ENCODE measurements at regions not wholly inside any gene's neighbourhood (a gene's known extent, or its start where the extent isn't known, plus 50 kb on each side); places are given as distances from the start of the nearest gene placed in this dataset.

DNA sequence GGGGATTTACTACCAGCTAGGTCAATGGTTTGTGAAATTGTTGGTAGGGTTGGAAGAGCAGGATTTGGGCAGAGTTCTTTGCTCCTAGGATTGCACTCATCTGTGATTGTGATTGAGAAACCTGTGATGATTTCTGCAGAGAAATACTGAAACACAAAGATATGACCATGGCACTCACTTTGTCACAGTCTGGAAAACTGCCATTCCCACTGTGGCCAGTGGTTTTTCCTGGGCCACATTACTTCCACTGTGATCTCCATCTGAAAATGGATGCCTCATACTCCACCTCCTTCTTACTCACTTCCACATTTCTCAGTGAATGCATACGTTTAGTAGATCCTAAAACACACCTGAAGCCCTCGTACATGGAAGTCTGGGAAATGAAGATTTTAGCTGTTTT, 593.2 kb downstream of the LMO7 start:
- TF ChIP-seq, protein P1, sequence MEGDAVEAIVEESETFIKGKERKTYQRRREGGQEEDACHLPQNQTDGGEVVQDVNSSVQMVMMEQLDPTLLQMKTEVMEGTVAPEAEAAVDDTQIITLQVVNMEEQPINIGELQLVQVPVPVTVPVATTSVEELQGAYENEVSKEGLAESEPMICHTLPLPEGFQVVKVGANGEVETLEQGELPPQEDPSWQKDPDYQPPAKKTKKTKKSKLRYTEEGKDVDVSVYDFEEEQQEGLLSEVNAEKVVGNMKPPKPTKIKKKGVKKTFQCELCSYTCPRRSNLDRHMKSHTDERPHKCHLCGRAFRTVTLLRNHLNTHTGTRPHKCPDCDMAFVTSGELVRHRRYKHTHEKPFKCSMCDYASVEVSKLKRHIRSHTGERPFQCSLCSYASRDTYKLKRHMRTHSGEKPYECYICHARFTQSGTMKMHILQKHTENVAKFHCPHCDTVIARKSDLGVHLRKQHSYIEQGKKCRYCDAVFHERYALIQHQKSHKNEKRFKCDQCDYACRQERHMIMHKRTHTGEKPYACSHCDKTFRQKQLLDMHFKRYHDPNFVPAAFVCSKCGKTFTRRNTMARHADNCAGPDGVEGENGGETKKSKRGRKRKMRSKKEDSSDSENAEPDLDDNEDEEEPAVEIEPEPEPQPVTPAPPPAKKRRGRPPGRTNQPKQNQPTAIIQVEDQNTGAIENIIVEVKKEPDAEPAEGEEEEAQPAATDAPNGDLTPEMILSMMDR (IDR thresholded peaks at IDR 0.05; ENCODE audit: control extremely low read depth, extremely low read depth), result no peak
- Histone ChIP-seq H3K9me3 (ENCODE audit: control insufficient read depth in 4 of 4, insufficient read depth in 3 of 4, low read length in 3 of 4) (no peaks in the 10 kb centered on the region), H3K27me3 (ENCODE audit: control insufficient read depth in 3 of 3, insufficient read depth in 3 of 3, low read length in 2 of 3) (no peaks in the 10 kb centered on the region), H3K4me1 (ENCODE audit: control insufficient read depth in 5 of 5, insufficient read depth in 5 of 5, low read length in 5 of 5) (peaks cover 0 to 5% (median 0%) of the 10 kb centered on the region in 5 donors), H3K27ac (ENCODE audit: low read depth in 1 of 2, low read length in 1 of 2) (no peak overlapping the region), H3K9ac (ENCODE audit: insufficient read depth in 1 of 2, low read length in 2 of 2) (no peak overlapping the region), H3K4me3 (no peak overlapping the region), H3K36me3 (ENCODE audit: control insufficient read depth in 4 of 4, insufficient read depth in 4 of 4, low read length in 4 of 4) (no peaks in the 10 kb centered on the region)
- 86 to 95% methylated on average over 2 of the region's 2 CpGs for whole genome bisulfite sequencing, 2 donors
- DNase-seq, result no peak
- ATAC-seq (ENCODE audit: insufficient read depth, low FRiP score), result no peak

DNA sequence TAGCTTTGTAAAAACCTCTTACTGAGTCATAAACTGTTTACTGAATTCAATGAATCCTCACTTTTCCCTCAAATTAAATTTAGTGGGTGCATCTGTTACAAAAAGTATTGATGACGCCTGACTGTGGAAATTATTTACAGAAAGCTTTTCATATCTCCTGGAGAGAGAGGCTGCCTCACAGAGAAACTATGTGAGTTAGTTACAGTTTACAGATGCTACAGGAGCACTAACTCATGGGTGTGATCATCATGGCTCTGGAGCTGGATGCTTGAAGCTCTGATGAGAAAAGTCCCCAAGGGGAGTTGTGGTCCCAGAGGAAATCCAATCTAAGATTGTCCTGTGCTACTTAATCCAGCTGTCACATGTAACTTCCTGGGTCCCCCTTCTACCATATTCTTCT, 590.8 kb downstream of the LMO7 start:
- ATAC-seq (ENCODE audit: insufficient read depth, low FRiP score), result no peak
- WGBS, 2 donors, result 80 to 87% methylated on average over 1 of the region's 1 CpG
- Histone ChIP-seq H3K36me3 (ENCODE audit: control insufficient read depth in 4 of 4, insufficient read depth in 4 of 4, low read length in 4 of 4) (no peaks in the 10 kb centered on the region), H3K4me3 (no peak overlapping the region), H3K9ac (ENCODE audit: insufficient read depth in 1 of 2, low read length in 2 of 2) (no peak overlapping the region), H3K4me1 (ENCODE audit: control insufficient read depth in 5 of 5, insufficient read depth in 5 of 5, low read length in 5 of 5) (peaks cover 0 to 4% (median 0%) of the 10 kb centered on the region in 5 donors), H3K9me3 (ENCODE audit: control insufficient read depth in 4 of 4, insufficient read depth in 3 of 4, low read length in 3 of 4) (no peaks in the 10 kb centered on the region), H3K27me3 (ENCODE audit: control insufficient read depth in 3 of 3, insufficient read depth in 3 of 3, low read length in 2 of 3) (no peaks in the 10 kb centered on the region), H3K27ac (ENCODE audit: low read depth in 1 of 2, low read length in 1 of 2) (no peak overlapping the region)
- TF ChIP-seq, protein P1 (IDR thresholded peaks at IDR 0.05; ENCODE audit: control extremely low read depth, extremely low read depth), result no peak
- DNase-seq, result no peak

DNA sequence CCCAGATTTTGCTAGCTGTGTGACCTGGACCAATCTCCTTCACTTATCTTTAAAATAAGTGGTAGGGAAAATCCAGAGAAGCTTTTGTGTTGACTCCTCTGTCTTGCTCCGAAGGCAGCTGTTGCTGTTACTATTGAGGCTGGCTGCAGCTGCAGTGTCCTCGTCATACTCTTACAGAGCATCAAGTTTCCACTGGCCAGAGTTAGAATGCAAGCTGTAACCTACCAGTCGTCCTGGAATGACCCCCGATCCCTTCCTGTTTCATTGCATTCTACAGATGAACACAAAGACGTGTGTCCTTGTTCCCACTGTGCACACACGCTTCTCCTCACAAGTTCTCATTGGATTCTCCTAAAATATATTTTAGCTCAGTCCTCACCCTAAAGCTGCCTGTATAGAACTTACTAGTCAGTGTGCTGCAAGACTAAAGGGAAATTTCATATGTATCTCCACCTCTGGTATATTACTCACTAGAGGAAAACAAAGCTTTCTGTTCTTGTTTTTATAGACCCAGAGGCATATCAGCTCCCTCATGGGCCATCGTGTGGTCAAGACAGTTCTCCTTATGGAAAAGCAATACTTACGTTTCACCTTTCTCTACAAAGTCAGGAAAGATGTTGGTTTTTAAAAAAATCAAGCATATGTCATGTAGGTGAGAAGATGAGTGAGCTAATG, 589.8 kb downstream of the LMO7 start:
- H3K27me3 ChIP-seq (ENCODE audit: control insufficient read depth in 3 of 3, insufficient read depth in 3 of 3, low read length in 2 of 3), result no peaks in the 10 kb centered on the region
- TF ChIP-seq, protein P1 (IDR thresholded peaks at IDR 0.05; ENCODE audit: control extremely low read depth, extremely low read depth), result no peak
- H3K27ac ChIP-seq (ENCODE audit: low read depth in 1 of 2, low read length in 1 of 2), result no peak overlapping the region
- H3K9me3 ChIP-seq (ENCODE audit: control insufficient read depth in 4 of 4, insufficient read depth in 3 of 4, low read length in 3 of 4), result no peaks in the 10 kb centered on the region
- ATAC-seq (ENCODE audit: insufficient read depth, low FRiP score) (no peak), DNase-seq (peak; percentile 35 to 70 (median 42))
- H3K4me1 ChIP-seq (ENCODE audit: control insufficient read depth in 5 of 5, insufficient read depth in 5 of 5, low read length in 5 of 5), result peaks cover 0 to 1% (median 0%) of the 10 kb centered on the region in 5 donors
- 64 to 78% methylated on average over 8 of the region's 8 CpGs for WGBS, 2 donors
- H3K9ac ChIP-seq (ENCODE audit: insufficient read depth in 1 of 2, low read length in 2 of 2), result peak overlapping the region in 1 of 2 donors; percentile 10
- H3K4me3 ChIP-seq, result no peak overlapping the region
- no peaks in the 10 kb centered on the region for H3K36me3 ChIP-seq (ENCODE audit: control insufficient read depth in 4 of 4, insufficient read depth in 4 of 4, low read length in 4 of 4)

DNA sequence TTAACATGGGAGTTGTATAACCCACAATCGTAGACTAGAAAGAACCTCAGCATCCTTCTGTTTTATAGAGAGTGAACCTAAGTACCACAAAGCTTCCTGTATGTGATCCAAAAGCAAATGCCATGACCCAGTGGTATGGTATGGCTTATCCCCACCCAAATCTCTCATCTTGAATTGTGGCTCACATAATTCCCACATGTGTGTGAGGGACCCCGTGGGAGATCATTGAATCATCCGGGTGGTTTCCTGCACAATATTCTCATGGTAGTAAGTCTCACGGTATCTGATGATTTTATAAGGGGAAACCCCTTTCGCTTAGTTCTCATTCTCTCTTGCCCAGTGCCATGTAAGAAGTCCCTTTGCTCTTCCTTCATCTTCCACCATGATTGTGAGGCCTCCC, 587.9 kb downstream of the LMO7 start:
- Histone ChIP-seq H3K36me3 (ENCODE audit: control insufficient read depth in 4 of 4, insufficient read depth in 4 of 4, low read length in 4 of 4) (no peaks in the 10 kb centered on the region), H3K4me3 (no peak overlapping the region), H3K27me3 (ENCODE audit: control insufficient read depth in 3 of 3, insufficient read depth in 3 of 3, low read length in 2 of 3) (no peaks in the 10 kb centered on the region), H3K9ac (ENCODE audit: insufficient read depth in 1 of 2, low read length in 2 of 2) (no peak overlapping the region), H3K27ac (ENCODE audit: low read depth in 1 of 2, low read length in 1 of 2) (no peak overlapping the region), H3K4me1 (ENCODE audit: control insufficient read depth in 5 of 5, insufficient read depth in 5 of 5, low read length in 5 of 5) (peaks cover 0 to 1% (median 0%) of the 10 kb centered on the region in 5 donors), H3K9me3 (ENCODE audit: control insufficient read depth in 4 of 4, insufficient read depth in 3 of 4, low read length in 3 of 4) (no peaks in the 10 kb centered on the region)
- no peak for ATAC-seq (ENCODE audit: insufficient read depth, low FRiP score)
- 92 to 95% methylated on average over 5 of the region's 5 CpGs for WGBS, 2 donors
- no peak for DNase-seq
- TF ChIP-seq, protein P1 (IDR thresholded peaks at IDR 0.05; ENCODE audit: control extremely low read depth, extremely low read depth), result no peak

Data from lung (tissue), 11 donors.